ENCODE measurements at regions not wholly inside any gene's neighbourhood (a gene's known extent, or its start where the extent isn't known, plus 50 kb on each side); places are given as distances from the start of the nearest gene placed in this dataset.

DNA sequence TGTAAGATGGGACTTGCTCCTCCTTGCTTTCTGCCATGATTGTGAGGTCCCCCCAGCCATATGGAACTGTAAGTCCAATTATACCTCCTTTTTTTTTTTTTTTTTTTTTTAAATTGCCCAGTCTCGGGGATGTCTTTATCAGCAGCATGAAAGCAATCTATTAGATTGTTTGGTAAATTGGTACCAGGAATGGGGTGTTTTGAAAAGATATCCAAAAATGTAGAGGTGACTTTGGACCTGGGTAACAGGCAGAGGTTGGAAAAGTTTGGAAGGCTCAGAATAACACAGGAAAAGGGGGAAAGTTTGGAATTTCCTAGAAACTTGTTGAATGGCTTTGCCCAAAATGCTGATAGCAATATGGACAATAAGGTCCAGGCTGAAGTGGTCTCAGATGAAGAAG is 545.8 kb upstream of the ALCAM start:
- WGBS, 2 donors = 38 to 59% methylated on average over 1 of the region's 1 CpG
- intact Hi-C loops (cut with DNase I) = no loop called here
- H3K4me1 ChIP-seq = no peaks in the 10 kb centered on the region
- H3K27ac ChIP-seq = no peak overlapping the region
- TF ChIP-seq POLR2A (IDR thresholded peaks at IDR 0.05) (no peak), CTCF (IDR thresholded peaks at IDR 0.05) (no peak)
- peaks cover 0 to 6% (median 0%) of the 10 kb centered on the region in 3 donors for H3K9me3 ChIP-seq
- DNase-seq (no peak), ATAC-seq (no peak)
- no peaks in the 10 kb centered on the region for H3K36me3 ChIP-seq (replicated peaks in 1 of 2; ENCODE audit: insufficient read depth in 1 of 2, low read depth in 2 of 2)
- H3K4me3 ChIP-seq = no peak overlapping the region
- no peaks in the 10 kb centered on the region for H3K27me3 ChIP-seq

DNA sequence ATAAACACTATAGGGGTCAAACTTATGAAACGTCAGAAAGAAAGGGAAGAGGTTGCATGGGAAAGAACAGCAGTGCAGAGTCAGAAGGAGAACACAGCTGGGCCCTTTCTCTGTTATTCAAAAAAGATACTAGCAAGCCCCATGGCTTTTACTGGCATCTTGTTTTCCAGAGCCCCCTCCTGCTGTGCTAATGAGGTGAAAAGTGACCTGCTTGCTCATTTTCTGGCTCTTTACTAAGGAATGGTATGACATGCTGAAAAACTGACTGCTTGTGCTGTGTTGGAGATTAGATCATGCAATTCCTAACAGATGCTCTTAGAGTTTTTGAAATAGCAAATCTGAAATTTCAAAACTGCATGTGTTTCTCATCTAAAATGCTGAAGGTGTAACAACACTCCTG is 541.6 kb upstream of the ALCAM start:
- Histone ChIP-seq H3K27me3 (no peaks in the 10 kb centered on the region), H3K4me1 (no peaks in the 10 kb centered on the region), H3K27ac (no peak overlapping the region), H3K9me3 (peaks cover 0 to 6% (median 0%) of the 10 kb centered on the region in 3 donors), H3K36me3 (replicated peaks in 1 of 2; ENCODE audit: insufficient read depth in 1 of 2, low read depth in 2 of 2) (no peaks in the 10 kb centered on the region), H3K4me3 (no peak overlapping the region)
- DNase-seq (no peak), ATAC-seq (no peak)
- intact Hi-C loops (cut with DNase I) = no loop called here
- 42 to 52% methylated on average over 1 of the region's 1 CpG for WGBS, 2 donors
- TF ChIP-seq CTCF (IDR thresholded peaks at IDR 0.05) (no peak), POLR2A (IDR thresholded peaks at IDR 0.05) (no peak)

DNA sequence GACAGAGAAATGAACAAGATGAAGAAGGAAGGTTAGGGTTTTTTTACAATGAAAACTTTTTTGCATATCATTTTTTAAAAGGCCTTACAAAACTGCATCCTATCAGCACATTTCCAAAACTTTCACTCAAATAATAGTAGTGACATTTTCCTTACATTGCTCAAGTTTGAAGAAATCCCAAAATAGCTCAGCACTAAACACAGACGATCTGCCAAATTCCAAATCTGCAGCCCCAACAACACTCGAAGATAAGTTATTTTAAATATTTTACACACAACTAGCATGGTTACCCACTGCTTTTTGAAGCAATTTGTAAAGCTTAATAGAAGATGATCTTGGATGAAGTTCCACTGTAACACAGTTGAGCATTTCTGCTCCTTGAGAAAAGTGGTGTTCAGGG is 535.6 kb upstream of the ALCAM start:
- ATAC-seq = no peak
- Histone ChIP-seq H3K27ac (no peak overlapping the region), H3K9me3 (no peaks in the 10 kb centered on the region), H3K4me1 (no peaks in the 10 kb centered on the region), H3K36me3 (replicated peaks in 1 of 2; ENCODE audit: insufficient read depth in 1 of 2, low read depth in 2 of 2) (no peaks in the 10 kb centered on the region), H3K4me3 (no peak overlapping the region), H3K27me3 (no peaks in the 10 kb centered on the region)
- intact Hi-C loops (cut with DNase I) = no loop called here
- DNase-seq = no peak
- 45 to 52% methylated on average over 2 of the region's 2 CpGs for WGBS, 2 donors
- TF ChIP-seq CTCF (IDR thresholded peaks at IDR 0.05) = no peak
- TF ChIP-seq POLR2A (IDR thresholded peaks at IDR 0.05) = no peak

GRCh38 chr3:104832530-104832929 is 534.2 kb upstream of the ALCAM start:
- intact Hi-C loops (cut with DNase I) = no loop called here
- H3K9me3 ChIP-seq = no peaks in the 10 kb centered on the region
- no peak for ATAC-seq
- no peaks in the 10 kb centered on the region for H3K27me3 ChIP-seq
- no peaks in the 10 kb centered on the region for H3K36me3 ChIP-seq (replicated peaks in 1 of 2; ENCODE audit: insufficient read depth in 1 of 2, low read depth in 2 of 2)
- TF ChIP-seq CTCF (IDR thresholded peaks at IDR 0.05) (no peak), POLR2A (IDR thresholded peaks at IDR 0.05) (no peak)
- DNase-seq = no peak
- H3K4me3 ChIP-seq = no peak overlapping the region
- no peaks in the 10 kb centered on the region for H3K4me1 ChIP-seq
- no peak overlapping the region for H3K27ac ChIP-seq

GRCh38 chr3:104835376-104835775 is 531.3 kb upstream of the ALCAM start:
- Histone ChIP-seq H3K9me3 (no peaks in the 10 kb centered on the region), H3K36me3 (replicated peaks in 1 of 2; ENCODE audit: insufficient read depth in 1 of 2, low read depth in 2 of 2) (no peaks in the 10 kb centered on the region), H3K4me1 (no peaks in the 10 kb centered on the region), H3K27me3 (no peaks in the 10 kb centered on the region), H3K27ac (no peak overlapping the region), H3K4me3 (no peak overlapping the region)
- ATAC-seq (no peak), DNase-seq (no peak)
- WGBS, 2 donors = 77 to 83% methylated on average over 1 of the region's 1 CpG
- intact Hi-C loops (cut with DNase I) = no loop called here
- TF ChIP-seq CTCF (IDR thresholded peaks at IDR 0.05) = no peak
- TF ChIP-seq POLR2A (IDR thresholded peaks at IDR 0.05) = no peak

Data from body of pancreas (tissue), 4 donors.